PC-9 (cell line): ENCODE measurements at regions not wholly inside any gene's neighbourhood (a gene's known extent, or its start where the extent isn't known, plus 50 kb on each side); places are given as distances from the start of the nearest gene placed in this dataset.

Source experiments
- BruUV-seq: library from RNA; stranded (reverse); fragments of 400-500 nt; replicated peaks from 2 replicates; lab custom pipeline; 2021; lab: Mats Ljungman, UMichigan
- CTCF ChIA-PET: fragments of 300-600 bp; sonication (Branson Sonifier 250); formaldehyde crosslinking; loops from one replicate; lab custom pipeline; 2022; ENCODE audit warnings: antibody characterized with exemption; lab: Charles Lee
- POLR2A ChIA-PET: fragments of 300-600 bp; sonication (Branson Sonifier 250); formaldehyde crosslinking; loops from one replicate; lab custom pipeline; 2022; ENCODE audit warnings: antibody characterized with exemption; ENCODE audit not compliant: unreplicated experiment; lab: Charles Lee
- DNase-seq, 2 experiments: peaks; one replicate each; pipeline versions ENCODE4 v3.0.0 to v3.0.0-alpha.2; 2015 to 2022; ENCODE audit warnings: mixed read lengths in 1 of 2
- H2AFZ ChIP-seq: fragments of 200-600 bp; sonication (generic); 2 replicates; pipeline ENCODE4 v1.8.1; 2017; ENCODE audit warnings: antibody characterized with exemption
- H3F3A ChIP-seq: fragments of 200-600 bp; sonication (generic); 2 replicates; pipeline ENCODE4 v1.8.1; 2017; ENCODE audit warnings: antibody characterized with exemption, mild to moderate bottlenecking, low read depth; ENCODE audit not compliant: insufficient read depth
- H3K27ac ChIP-seq: fragments of 200-600 bp; sonication (generic); 2 replicates; pipeline ENCODE4 v1.6.1; 2016; ENCODE audit warnings: mixed run types
- H3K27me3 ChIP-seq: fragments of 200-600 bp; sonication (generic); 2 replicates; pipeline ENCODE4 v1.6.1; 2016; ENCODE audit warnings: low read depth, mixed run types; ENCODE audit not compliant: insufficient read depth
- H3K36me3 ChIP-seq: fragments of 200-600 bp; sonication (generic); 2 replicates; pipeline ENCODE4 v1.6.1; 2016; ENCODE audit warnings: low read depth, mixed run types
- H3K4me1 ChIP-seq: fragments of 200-600 bp; sonication (generic); replicated peaks from 2 replicates; pipeline ENCODE4 v1.6.1; 2016; ENCODE audit warnings: mixed run types; ENCODE audit not compliant: insufficient read depth
- H3K4me2 ChIP-seq: fragments of 200-600 bp; sonication (generic); 2 replicates; pipeline ENCODE4 v1.6.1; 2017; ENCODE audit warnings: mixed run types
- H3K4me3 ChIP-seq: fragments of 200-600 bp; sonication (generic); 2 replicates; pipeline ENCODE4 v1.6.1; 2016; ENCODE audit warnings: mixed run types
- H3K79me2 ChIP-seq: fragments of 200-600 bp; sonication (generic); 2 replicates; pipeline ENCODE4 v1.6.1; 2017; ENCODE audit warnings: low read depth, mixed run types
- H3K9me2 ChIP-seq: fragments of 200-600 bp; sonication (generic); 2 replicates; pipeline ENCODE4 v1.8.1; 2017; ENCODE audit warnings: mild to moderate bottlenecking; ENCODE audit not compliant: insufficient read depth
- H3K9me3 ChIP-seq: fragments of 200-600 bp; sonication (generic); 2 replicates; pipeline ENCODE4 v1.8.1; 2016; ENCODE audit warnings: low read depth; ENCODE audit not compliant: insufficient read depth
- H4K20me1 ChIP-seq: fragments of 200-600 bp; sonication (generic); 2 replicates; pipeline ENCODE4 v1.8.1; 2017; ENCODE audit not compliant: insufficient read depth
- CTCF ChIP-seq: fragments of 200-600 bp; sonication (generic); conservative IDR thresholded peaks from 2 replicates; pipeline ENCODE4 v1.6.1; 2017; ENCODE audit warnings: mixed run types, antibody characterized with exemption, mild to moderate bottlenecking, moderate library complexity
- EZH2 ChIP-seq: fragments of 200-600 bp; sonication (generic); IDR thresholded peaks from 2 replicates; pipeline ENCODE4 v1.8.0; 2017; ENCODE audit warnings: antibody characterized with exemption, low read depth
- intact Hi-C: fragments of 100-400 bp; cut with micrococcal nuclease; formaldehyde crosslinking; loops from one replicate; pipeline ENCODE4 v1.10.0; 2022; ENCODE audit not compliant: unreplicated experiment

DNA sequence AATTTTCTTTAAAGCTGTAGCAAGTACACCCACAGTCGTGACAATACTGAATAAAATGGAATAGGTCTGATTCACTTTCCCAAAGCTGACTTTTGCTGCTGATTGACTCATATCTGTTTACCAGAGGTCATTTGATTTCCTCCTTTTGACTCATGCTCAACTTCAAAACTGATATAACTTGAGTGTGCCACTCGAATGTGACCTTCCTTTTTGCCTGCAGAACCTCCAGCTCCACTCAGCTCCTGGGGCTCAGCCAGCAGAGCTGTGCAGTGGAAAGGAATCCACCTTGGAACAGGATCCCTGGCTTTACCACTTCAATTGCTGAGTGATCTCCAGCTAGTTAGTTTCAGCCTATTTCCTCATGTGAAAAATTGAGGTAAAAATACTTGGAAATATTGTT, 84.1 kb downstream of the FEM1C start:
- ChIA-PET CTCF (no interaction called here), POLR2A (interaction anchor here (0.7 to 0.8 kb wide), 2 partner anchors 26 to 148 kb away, joined by 4 to 6 read pairs; no protein-coding TSS in a partner anchor)
- no peaks in the 10 kb centered on the region for H3K79me2 ChIP-seq
- H3F3A ChIP-seq = peaks cover 41% of the 10 kb centered on the region
- H3K36me3 ChIP-seq = no peaks in the 10 kb centered on the region
- H3K4me3 ChIP-seq = 0 out of 2 replicates have a peak overlapping the region, but pooled peaks have one; percentile 8
- BruUV-seq = no TSS peak
- no peaks in the 10 kb centered on the region for H3K27me3 ChIP-seq
- peaks cover 14% of the 10 kb centered on the region for H3K9me3 ChIP-seq
- no peaks in the 10 kb centered on the region for H4K20me1 ChIP-seq
- H2AFZ ChIP-seq = no peak overlapping the region
- H3K27ac ChIP-seq = peak overlapping the region; percentile 94
- H3K4me1 ChIP-seq = peaks cover 55% of the 10 kb centered on the region
- no peaks in the 10 kb centered on the region for H3K9me2 ChIP-seq
- DNase-seq = peak; percentile 69 to 93
- peak overlapping the region; percentile 58 for H3K4me2 ChIP-seq
- TF ChIP-seq CTCF = no peak
- TF ChIP-seq EZH2 = no peak
- intact Hi-C loops = loop anchor here (2.0 to 5.0 kb wide), 4 partner anchors 20 to 82 kb away; partner anchors contain the start of gene FEM1C

DNA sequence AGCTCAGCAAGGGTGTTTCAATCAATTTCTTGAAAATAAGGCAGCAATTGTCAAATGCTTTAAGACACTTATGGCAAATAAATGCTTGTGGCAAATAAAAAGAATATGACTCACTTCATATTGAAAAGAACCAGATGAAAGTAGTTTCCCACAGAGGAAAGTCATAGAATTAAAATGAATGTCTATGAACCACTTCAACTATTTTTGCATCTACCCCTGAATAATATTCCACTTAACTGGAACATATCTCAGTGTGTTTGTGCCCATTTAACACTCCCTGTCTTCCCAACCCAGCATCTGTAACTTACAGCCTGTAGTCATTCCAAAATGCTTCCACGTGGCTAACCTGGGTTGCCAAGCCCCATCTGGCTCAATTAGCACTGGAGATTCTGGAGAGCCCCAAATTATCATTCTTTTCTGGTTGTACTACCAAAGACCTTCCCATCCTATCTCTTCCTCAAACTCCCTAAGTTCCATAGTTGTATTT, 84.7 kb downstream of the FEM1C start:
- 0 out of 2 replicates have a peak overlapping the region, but pooled peaks have one; percentile 8 for H3K4me3 ChIP-seq
- peak overlapping the region; percentile 58 for H3K4me2 ChIP-seq
- no peaks in the 10 kb centered on the region for H3K9me2 ChIP-seq
- peaks cover 37% of the 10 kb centered on the region for H3F3A ChIP-seq
- no peak overlapping the region for H2AFZ ChIP-seq
- peaks cover 14% of the 10 kb centered on the region for H3K9me3 ChIP-seq
- no peaks in the 10 kb centered on the region for H3K36me3 ChIP-seq
- peaks cover 55% of the 10 kb centered on the region for H3K4me1 ChIP-seq
- H3K79me2 ChIP-seq = no peaks in the 10 kb centered on the region
- POLR2A ChIA-PET = interaction anchor here (0.7 to 0.8 kb wide), 2 partner anchors 26 to 148 kb away, joined by 4 to 6 read pairs; no protein-coding TSS in a partner anchor
- peak in 1 of 2 experiments; percentile 49 for DNase-seq
- TSS peak; percentile 79 for BruUV-seq
- H3K27me3 ChIP-seq = no peaks in the 10 kb centered on the region
- intact Hi-C loops = loop anchor here (2.0 to 5.0 kb wide), 4 partner anchors 19 to 82 kb away; partner anchors contain the start of gene FEM1C
- no peaks in the 10 kb centered on the region for H4K20me1 ChIP-seq
- CTCF ChIA-PET = no interaction called here
- peak overlapping the region; percentile 94 for H3K27ac ChIP-seq
- TF ChIP-seq EZH2 = no peak
- TF ChIP-seq CTCF = no peak

DNA sequence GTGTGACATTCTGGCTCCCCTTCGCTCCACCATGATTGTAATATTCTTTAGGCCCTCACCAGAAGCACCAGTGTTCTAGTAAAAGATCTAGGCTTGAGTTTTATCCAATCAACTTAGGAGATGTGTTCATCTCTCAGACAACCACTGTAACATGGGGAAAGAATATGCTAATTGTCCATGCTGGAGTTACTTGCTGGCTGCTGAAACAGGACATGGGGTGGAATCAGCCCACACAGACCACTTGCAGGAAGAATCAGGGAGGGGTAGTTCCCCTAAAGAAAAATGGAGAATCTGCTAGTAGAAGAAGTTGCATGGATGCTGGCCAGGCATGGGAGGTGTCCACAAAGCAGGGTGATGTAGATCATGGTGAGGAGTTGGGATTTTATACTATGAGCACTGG, 86.2 kb downstream of the FEM1C start:
- TF ChIP-seq CTCF (no peak), EZH2 (no peak)
- no peaks in the 10 kb centered on the region for H3K79me2 ChIP-seq
- H3K4me1 ChIP-seq = peaks cover 64% of the 10 kb centered on the region
- no peak for DNase-seq
- CTCF ChIA-PET = no interaction called here
- no peaks in the 10 kb centered on the region for H3K9me2 ChIP-seq
- H3K9me3 ChIP-seq = peaks cover 11% of the 10 kb centered on the region
- POLR2A ChIA-PET = no interaction called here
- no peaks in the 10 kb centered on the region for H3K36me3 ChIP-seq
- H3K4me2 ChIP-seq = no peak overlapping the region
- BruUV-seq = no TSS peak
- H3F3A ChIP-seq = peaks cover 37% of the 10 kb centered on the region
- no peak overlapping the region for H3K27ac ChIP-seq
- no peak overlapping the region for H2AFZ ChIP-seq
- no peaks in the 10 kb centered on the region for H3K27me3 ChIP-seq
- intact Hi-C loops = no loop called here
- H4K20me1 ChIP-seq = no peaks in the 10 kb centered on the region
- no peak overlapping the region for H3K4me3 ChIP-seq
